ENCODE measurements at regions not wholly inside any gene's neighbourhood (a gene's known extent, or its start where the extent isn't known, plus 50 kb on each side); places are given as distances from the start of the nearest gene placed in this dataset.

- DNase-seq: no peak
Observed at GRCh38 chr7:1286946-1287645, 54.4 kb downstream of the UNCX start.

GRCh38 chr7:1287752-1288201 is 55.1 kb downstream of the UNCX start:
- no peak for DNase-seq

- DNase-seq: no peak
Observed at GRCh38 chr7:1288390-1288995, 55.8 kb downstream of the UNCX start.

GRCh38 chr7:1288996-1289551 is 56.4 kb downstream of the UNCX start:
- no peak for DNase-seq

GRCh38 chr7:1289666-1290025 is 57.0 kb downstream of the UNCX start:
- DNase-seq: no peak

- peak; percentile 70 for DNase-seq
Observed at GRCh38 chr7:1290026-1290678, 57.5 kb downstream of the UNCX start.

- DNase-seq: no peak
Observed at GRCh38 chr7:1290679-1291356, 58.1 kb downstream of the UNCX start.

GRCh38 chr7:1291357-1291689 is 58.7 kb downstream of the UNCX start:
- DNase-seq: no peak

GRCh38 chr7:1291845-1292765 is 59.4 kb downstream of the UNCX start:
- DNase-seq: no peak

- DNase-seq: no peak
Observed at GRCh38 chr7:1292972-1293830, 60.5 kb downstream of the UNCX start.

GRCh38 chr7:1293950-1294411 is 61.3 kb downstream of the UNCX start:
- no peak for DNase-seq

- no peak for DNase-seq
Observed at GRCh38 chr7:1295776-1296355, 63.2 kb downstream of the UNCX start.

- no peak for DNase-seq
Observed at GRCh38 chr7:1296356-1296981, 63.8 kb downstream of the UNCX start.

GRCh38 chr7:1297017-1297960 is 64.6 kb downstream of the UNCX start:
- DNase-seq: no peak

- no peak for DNase-seq
Observed at GRCh38 chr7:1298051-1298930, 65.6 kb downstream of the UNCX start.

GRCh38 chr7:1298931-1299885 is 66.5 kb downstream of the UNCX start:
- no peak for DNase-seq

GRCh38 chr7:1300206-1300605 is 67.5 kb downstream of the UNCX start:
- no peak for DNase-seq

All from NCI-H1092 treated with DMSO at 0.1 percent for 48 hours (cell line).